B cell (primary cell): ENCODE measurements at regions not wholly inside any gene's neighbourhood (a gene's known extent, or its start where the extent isn't known, plus 50 kb on each side); places are given as distances from the start of the nearest gene placed in this dataset.

Source experiments
- ATAC-seq: fragments of 200-7000 bp; cut with Tn5 transposase; one replicate; pipeline ENCODE4 v1.10.0; 2021; ENCODE audit warnings: low read depth, mild to moderate bottlenecking, moderate number of reproducible peaks, moderate library complexity
- CTCF ChIA-PET: fragments of 350-600 bp; sonication (Branson Sonifier 250); formaldehyde crosslinking; loops from one replicate; lab custom pipeline; 2021; ENCODE audit warnings: antibody characterized with exemption, inconsistent platforms; lab: Charles Lee
- POLR2A ChIA-PET: fragments of 350-600 bp; sonication (Branson Sonifier 250); formaldehyde crosslinking; loops from one replicate; lab custom pipeline; 2021; ENCODE audit warnings: antibody characterized with exemption; lab: Charles Lee
- DNase-seq: peaks from one replicate; pipeline ENCODE4 v3.0.0; 2013
- H2AFZ ChIP-seq: 2 replicates; pipeline ENCODE4 v1.6.1; 2012; ENCODE audit warnings: mild to moderate bottlenecking, low read depth, low read length; ENCODE audit not compliant: insufficient read depth, poor library complexity, severe bottlenecking
- H3K27ac ChIP-seq, 2 donors: 1 replicate in 1 of 2; 2 replicates in 1 of 2; pipeline ENCODE4 v1.5.1; 2012 to 2013; ENCODE audit warnings: low read length in 2 of 2, mild to moderate bottlenecking in 2 of 2, moderate library complexity in 1 of 2
- H3K27me3 ChIP-seq, 4 experiments: fragments of 200-600 bp in 1 of 4; sonication (generic) in 1 of 4; replicated peaks in 1 of 4; 1 replicate in 2 of 4; 2 replicates in 2 of 4; pipeline versions ENCODE4 v1.6.1 to v1.7.0; 2013 to 2016; ENCODE audit warnings: low read length in 3 of 4, mild to moderate bottlenecking in 2 of 4, mixed read lengths in 1 of 4, moderate library complexity in 1 of 4; ENCODE audit not compliant: insufficient read depth in 4 of 4, control insufficient read depth in 3 of 4; ENCODE audit errors: control extremely low read depth in 1 of 4
- H3K36me3 ChIP-seq, 2 experiments: replicated peaks in 1 of 2; 1 replicate in 1 of 2; 2 replicates in 1 of 2; pipeline versions ENCODE4 v1.6.1 to v1.7.1; 2013; ENCODE audit warnings: low read length in 1 of 2; ENCODE audit not compliant: insufficient read depth in 2 of 2, control insufficient read depth in 1 of 2; ENCODE audit errors: control extremely low read depth in 1 of 2, extremely low read depth in 1 of 2
- H3K4me1 ChIP-seq, 2 donors: fragments of 200-600 bp in 1 of 2; sonication (generic) in 1 of 2; 1 replicate in 1 of 2; 2 replicates in 1 of 2; pipeline versions ENCODE4 v1.5.1 to v1.6.1; 2013 to 2017; ENCODE audit warnings: low read length in 2 of 2; ENCODE audit not compliant: control insufficient read depth in 2 of 2, insufficient read depth in 2 of 2
- H3K4me2 ChIP-seq: replicated peaks from 2 replicates; pipeline ENCODE3; 2012; ENCODE audit warnings: mild to moderate bottlenecking, low read depth, low read length; ENCODE audit not compliant: poor library complexity, severe bottlenecking
- H3K4me3 ChIP-seq, 5 experiments: fragments of 200-600 bp in 1 of 5; sonication (generic) in 1 of 5; 1 replicate in 3 of 5; 2 replicates in 2 of 5; pipeline versions ENCODE4 v1.5.1 to v1.7.0; 2011 to 2016; ENCODE audit warnings: low read length in 4 of 5, mild to moderate bottlenecking in 4 of 5, low read depth in 2 of 5, control low read depth in 1 of 5, moderate library complexity in 1 of 5; ENCODE audit not compliant: insufficient read depth in 1 of 5; ENCODE audit errors: control extremely low read depth in 1 of 5, extremely low read depth in 1 of 5
- H3K79me2 ChIP-seq: fragments of 200-600 bp; sonication (generic); one replicate; pipeline ENCODE4 v1.6.0; 2016; ENCODE audit warnings: low read length; ENCODE audit not compliant: control insufficient read depth, insufficient read depth
- H3K9ac ChIP-seq: fragments of 200-600 bp; sonication (generic); 2 replicates; pipeline ENCODE4 v1.6.1; 2017; ENCODE audit warnings: mild to moderate bottlenecking, low read length, moderate library complexity
- H3K9me3 ChIP-seq, 3 donors: one replicate each; pipeline versions ENCODE4 v1.6.1 to v1.7.1; 2013; ENCODE audit warnings: low read length in 2 of 3; ENCODE audit not compliant: control insufficient read depth in 2 of 3, insufficient read depth in 1 of 3; ENCODE audit errors: control extremely low read depth in 1 of 3
- H4K20me1 ChIP-seq: 2 replicates; pipeline ENCODE4 v1.6.0; 2012; ENCODE audit warnings: mild to moderate bottlenecking, low read length; ENCODE audit not compliant: insufficient read depth, control insufficient read depth, poor library complexity, severe bottlenecking
- H3K27ac Mint-ChIP-seq: one replicate; pipeline ENCODE4 v1.8.0; 2021; ENCODE audit warnings: mixed read lengths
- H3K27me3 Mint-ChIP-seq: one replicate; pipeline ENCODE4 v1.8.0; 2021; ENCODE audit warnings: mixed read lengths
- H3K4me1 Mint-ChIP-seq: one replicate; pipeline ENCODE4 v1.8.0; 2021; ENCODE audit warnings: mixed read lengths
- H3K4me3 Mint-ChIP-seq: one replicate; pipeline ENCODE4 v1.8.0; 2021; ENCODE audit warnings: mixed read lengths
- H3K9me3 Mint-ChIP-seq: one replicate; pipeline ENCODE4 v1.8.0; 2022; ENCODE audit warnings: mixed read lengths; ENCODE audit not compliant: insufficient read depth
- CTCF ChIP-seq: fragments of 200-600 bp; IDR thresholded peaks from one replicate; pipeline ENCODE4 v1.8.0; 2022; ENCODE audit warnings: antibody characterized with exemption, mild to moderate bottlenecking
- EZH2 ChIP-seq: IDR thresholded peaks from 2 replicates; pipeline ENCODE4 v1.6.1; 2012; ENCODE audit warnings: borderline replicate concordance, low read depth, mild to moderate bottlenecking, moderate library complexity, low read length; ENCODE audit not compliant: insufficient read depth, poor library complexity, severe bottlenecking
- WGBS: methylation state at CpG from one replicate; pipeline ENCODE4 v1.1.5; 2013; ENCODE audit warnings: missing lambda C conversion rate; ENCODE audit not compliant: insufficient coverage; 5-methylcytosine and 5-hydroxymethylcytosine counted together
- intact Hi-C: fragments of 100-400 bp; cut with micrococcal nuclease; formaldehyde crosslinking; loops from one replicate; pipeline ENCODE4 v1.10.0; 2022

GRCh38 chr1:209412566-209412965 lies 170.9 kb upstream of the CAMK1G start:
- Histone ChIP-seq H3K27ac (no peak overlapping the region), H3K4me1 (no peaks in the 10 kb centered on the region), H3K36me3 (no peaks in the 10 kb centered on the region), H3K9ac (no peak overlapping the region), H3K27me3 (peaks cover 0 to 3% (median 0%) of the 10 kb centered on the region in 4 experiments), H2AFZ (no peak overlapping the region), H3K4me3 (no peak overlapping the region), H3K79me2 (no peaks in the 10 kb centered on the region), H3K9me3 (no peaks in the 10 kb centered on the region), H3K4me2 (no peak overlapping the region), H4K20me1 (no peaks in the 10 kb centered on the region)
- Mint-ChIP-seq H3K4me3 (no peak overlapping the region), H3K27ac (no peak overlapping the region), H3K27me3 (peaks cover 31% of the 10 kb centered on the region), H3K9me3 (no peaks in the 10 kb centered on the region), H3K4me1 (no peaks in the 10 kb centered on the region)
- no peak for DNase-seq
- WGBS: 70% methylated on average over 1 of the region's 1 CpG
- TF ChIP-seq EZH2 (no peak), CTCF (no peak)
- intact Hi-C loops: no loop called here
- ChIA-PET POLR2A (no interaction called here), CTCF (no interaction called here)
- no peak for ATAC-seq

DNA sequence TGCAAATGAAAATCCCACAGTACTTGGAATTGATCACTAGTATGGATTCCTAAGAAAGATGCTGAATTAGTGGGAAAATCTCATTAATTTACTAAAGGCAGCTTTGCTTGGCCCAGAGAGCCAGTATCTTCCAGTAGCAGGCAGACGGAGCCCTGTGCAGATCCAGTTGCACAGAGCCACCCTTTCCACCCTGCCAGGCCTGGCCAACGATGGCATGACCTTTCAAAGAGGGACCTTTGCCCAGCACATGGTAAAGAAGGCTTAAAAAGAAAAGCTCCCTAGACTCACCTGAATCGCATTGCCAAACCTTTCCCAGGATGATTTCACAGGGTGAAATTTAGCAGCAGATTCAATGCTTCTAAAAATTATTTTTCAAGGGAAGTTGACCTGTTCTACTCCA lies 170.5 kb upstream of the CAMK1G start:
- no peaks in the 10 kb centered on the region for H3K9me3 ChIP-seq
- no peak overlapping the region for H3K27ac ChIP-seq
- H2AFZ ChIP-seq: no peak overlapping the region
- H3K79me2 ChIP-seq: no peaks in the 10 kb centered on the region
- CTCF ChIA-PET: no interaction called here
- Mint-ChIP-seq H3K4me1 (no peaks in the 10 kb centered on the region), H3K9me3 (no peaks in the 10 kb centered on the region), H3K27ac (no peak overlapping the region), H3K4me3 (no peak overlapping the region), H3K27me3 (peaks cover 26% of the 10 kb centered on the region)
- peaks cover 0 to 3% (median 0%) of the 10 kb centered on the region in 4 experiments for H3K27me3 ChIP-seq
- intact Hi-C loops: no loop called here
- ATAC-seq (no peak), DNase-seq (no peak)
- no peaks in the 10 kb centered on the region for H3K4me1 ChIP-seq
- H3K4me3 ChIP-seq: no peak overlapping the region
- TF ChIP-seq EZH2: no peak
- no peak for TF ChIP-seq CTCF
- WGBS: 79% methylated on average over 3 of the region's 3 CpGs
- H3K4me2 ChIP-seq: no peak overlapping the region
- H4K20me1 ChIP-seq: no peaks in the 10 kb centered on the region
- POLR2A ChIA-PET: no interaction called here
- no peaks in the 10 kb centered on the region for H3K36me3 ChIP-seq
- H3K9ac ChIP-seq: no peak overlapping the region
